Smooth muscle cell (in vitro differentiated cells): ENCODE measurements at regions not wholly inside any gene's neighbourhood (a gene's known extent, or its start where the extent isn't known, plus 50 kb on each side); places are given as distances from the start of the nearest gene placed in this dataset.

ENCODE experiments used
- DNase-seq: peaks from one replicate; lab custom pipeline; 2025; ENCODE audit not compliant: unreplicated experiment; lab: John Stamatoyannopoulos, UW
- H2AFZ ChIP-seq: fragments of 200-600 bp; sonication (generic); 2 replicates; pipeline ENCODE4 v1.6.0; 2016; ENCODE audit warnings: antibody characterized with exemption, low read depth, mild to moderate bottlenecking
- H3F3A ChIP-seq: fragments of 200-600 bp; sonication (generic); 2 replicates; pipeline ENCODE4 v1.6.0; 2017; ENCODE audit warnings: antibody characterized with exemption, low read depth
- H3K27ac ChIP-seq: fragments of 200-600 bp; sonication (generic); 2 replicates; pipeline ENCODE4 v1.5.1; 2016; ENCODE audit warnings: low read depth, mild to moderate bottlenecking
- H3K27me3 ChIP-seq: fragments of 200-600 bp; sonication (generic); 2 replicates; pipeline ENCODE4 v1.6.1; 2016; ENCODE audit warnings: low read depth, mild to moderate bottlenecking
- H3K36me3 ChIP-seq: fragments of 200-600 bp; sonication (generic); 2 replicates; pipeline ENCODE4 v1.5.1; 2016; ENCODE audit warnings: low read depth
- H3K4me1 ChIP-seq: fragments of 200-600 bp; sonication (generic); 2 replicates; pipeline ENCODE4 v1.5.1; 2016; ENCODE audit warnings: low read depth
- H3K4me2 ChIP-seq: fragments of 200-600 bp; sonication (generic); 2 replicates; pipeline ENCODE4 v1.6.0; 2016; ENCODE audit warnings: mild to moderate bottlenecking
- H3K4me3 ChIP-seq: fragments of 200-600 bp; sonication (generic); 2 replicates; pipeline ENCODE4 v1.5.1; 2016; ENCODE audit warnings: mild to moderate bottlenecking
- H3K79me2 ChIP-seq: fragments of 200-600 bp; sonication (generic); 2 replicates; pipeline ENCODE4 v1.6.0; 2016; ENCODE audit warnings: low read depth, mild to moderate bottlenecking
- H3K9ac ChIP-seq: fragments of 200-600 bp; sonication (generic); 2 replicates; pipeline ENCODE4 v1.6.0; 2016; ENCODE audit warnings: low read depth
- H3K9me3 ChIP-seq: fragments of 200-600 bp; sonication (generic); replicated peaks from 2 replicates; pipeline ENCODE4 v1.5.1; 2016; ENCODE audit warnings: low read depth
- H4K20me1 ChIP-seq: fragments of 200-600 bp; sonication (generic); 2 replicates; pipeline ENCODE4 v1.6.0; 2016; ENCODE audit warnings: low read depth
- WGBS: methylation state at CpG from one replicate; pipeline ENCODE4 v1.1.7; 2016; ENCODE audit warnings: low lambda C conversion rate; 5-methylcytosine and 5-hydroxymethylcytosine counted together
- TF ChIP-seq, protein P1 (sequence below): fragments of 200-600 bp; sonication (generic); IDR thresholded peaks from 2 replicates; pipeline ENCODE4 v1.5.1; 2017; ENCODE audit warnings: borderline replicate concordance, mild to moderate bottlenecking, antibody characterized with exemption; ENCODE audit not compliant: insufficient read depth, poor library complexity, severe bottlenecking

DNA sequence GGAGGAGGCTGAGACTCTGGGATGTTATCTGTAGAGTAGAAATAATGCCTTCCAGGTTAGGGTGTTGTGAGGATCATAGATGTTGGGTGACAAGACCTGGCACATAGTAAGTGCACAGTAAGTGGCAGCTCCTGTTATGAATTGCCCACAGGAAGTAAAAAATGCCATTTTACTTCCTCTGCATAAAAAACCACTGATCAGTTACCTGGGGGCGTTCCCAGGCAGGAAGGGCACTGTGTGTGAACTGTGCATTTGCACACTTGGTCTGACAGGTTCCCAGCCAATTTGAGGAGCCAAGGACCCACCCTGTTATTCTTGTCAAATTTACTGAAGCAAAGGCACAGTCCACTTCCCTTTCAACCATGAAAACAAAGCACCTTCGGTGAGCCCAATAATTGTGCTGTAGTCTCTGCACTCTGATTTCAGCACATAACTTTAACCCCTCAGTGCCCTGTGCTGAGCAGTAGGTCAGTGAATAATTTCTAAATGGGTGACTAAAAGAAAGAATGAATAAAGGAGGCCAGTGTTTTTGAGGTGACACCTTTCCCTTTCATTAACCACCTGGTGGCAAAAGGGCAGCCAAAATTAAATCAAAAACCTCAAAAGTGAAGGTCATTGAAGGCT lies 85.8 kb upstream of the ARHGEF3 start:
- Histone ChIP-seq H3K36me3 (no peaks in the 10 kb centered on the region), H3K27ac (no peak overlapping the region), H3K4me3 (no peak overlapping the region), H3K4me2 (no peak overlapping the region), H3K27me3 (no peaks in the 10 kb centered on the region), H3K79me2 (no peaks in the 10 kb centered on the region), H3K4me1 (peaks cover 6% of the 10 kb centered on the region), H3K9ac (no peak overlapping the region), H2AFZ (no peak overlapping the region), H3K9me3 (no peaks in the 10 kb centered on the region), H3F3A (no peaks in the 10 kb centered on the region), H4K20me1 (no peaks in the 10 kb centered on the region)
- 80% methylated on average over 2 of the region's 2 CpGs for WGBS
- TF ChIP-seq, protein P1, sequence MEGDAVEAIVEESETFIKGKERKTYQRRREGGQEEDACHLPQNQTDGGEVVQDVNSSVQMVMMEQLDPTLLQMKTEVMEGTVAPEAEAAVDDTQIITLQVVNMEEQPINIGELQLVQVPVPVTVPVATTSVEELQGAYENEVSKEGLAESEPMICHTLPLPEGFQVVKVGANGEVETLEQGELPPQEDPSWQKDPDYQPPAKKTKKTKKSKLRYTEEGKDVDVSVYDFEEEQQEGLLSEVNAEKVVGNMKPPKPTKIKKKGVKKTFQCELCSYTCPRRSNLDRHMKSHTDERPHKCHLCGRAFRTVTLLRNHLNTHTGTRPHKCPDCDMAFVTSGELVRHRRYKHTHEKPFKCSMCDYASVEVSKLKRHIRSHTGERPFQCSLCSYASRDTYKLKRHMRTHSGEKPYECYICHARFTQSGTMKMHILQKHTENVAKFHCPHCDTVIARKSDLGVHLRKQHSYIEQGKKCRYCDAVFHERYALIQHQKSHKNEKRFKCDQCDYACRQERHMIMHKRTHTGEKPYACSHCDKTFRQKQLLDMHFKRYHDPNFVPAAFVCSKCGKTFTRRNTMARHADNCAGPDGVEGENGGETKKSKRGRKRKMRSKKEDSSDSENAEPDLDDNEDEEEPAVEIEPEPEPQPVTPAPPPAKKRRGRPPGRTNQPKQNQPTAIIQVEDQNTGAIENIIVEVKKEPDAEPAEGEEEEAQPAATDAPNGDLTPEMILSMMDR: no peak
- no peak for DNase-seq

DNA sequence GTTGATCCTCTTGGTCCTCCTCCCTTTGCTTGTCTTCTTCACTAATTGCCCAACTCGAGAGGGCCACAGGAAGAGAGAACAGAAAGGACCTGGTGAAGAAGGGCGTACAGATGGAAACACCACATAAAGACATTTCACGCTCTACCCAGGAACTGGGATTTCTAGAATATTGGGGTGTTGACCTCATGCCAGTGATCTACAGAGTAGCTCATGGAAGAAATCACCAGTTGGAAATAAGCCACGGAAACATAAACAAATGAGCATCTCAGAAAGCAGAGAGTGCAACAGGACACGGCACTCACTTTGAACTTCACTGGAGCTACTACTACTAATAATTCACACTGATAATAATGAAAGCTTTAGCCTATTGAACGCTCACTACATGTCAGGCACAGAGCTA lies 84.6 kb upstream of the ARHGEF3 start:
- 66% methylated on average over 6 of the region's 6 CpGs for WGBS
- no peaks in the 10 kb centered on the region for H3K79me2 ChIP-seq
- H4K20me1 ChIP-seq: no peaks in the 10 kb centered on the region
- no peaks in the 10 kb centered on the region for H3K27me3 ChIP-seq
- no peak overlapping the region for H2AFZ ChIP-seq
- no peak overlapping the region for H3K4me3 ChIP-seq
- peak overlapping the region; percentile 4 for H3K4me2 ChIP-seq
- H3F3A ChIP-seq: no peaks in the 10 kb centered on the region
- no peak for DNase-seq
- no peak overlapping the region for H3K27ac ChIP-seq
- H3K9me3 ChIP-seq: no peaks in the 10 kb centered on the region
- peaks cover 6% of the 10 kb centered on the region for H3K4me1 ChIP-seq
- no peak overlapping the region for H3K9ac ChIP-seq
- H3K36me3 ChIP-seq: no peaks in the 10 kb centered on the region
- TF ChIP-seq, protein P1: no peak

DNA sequence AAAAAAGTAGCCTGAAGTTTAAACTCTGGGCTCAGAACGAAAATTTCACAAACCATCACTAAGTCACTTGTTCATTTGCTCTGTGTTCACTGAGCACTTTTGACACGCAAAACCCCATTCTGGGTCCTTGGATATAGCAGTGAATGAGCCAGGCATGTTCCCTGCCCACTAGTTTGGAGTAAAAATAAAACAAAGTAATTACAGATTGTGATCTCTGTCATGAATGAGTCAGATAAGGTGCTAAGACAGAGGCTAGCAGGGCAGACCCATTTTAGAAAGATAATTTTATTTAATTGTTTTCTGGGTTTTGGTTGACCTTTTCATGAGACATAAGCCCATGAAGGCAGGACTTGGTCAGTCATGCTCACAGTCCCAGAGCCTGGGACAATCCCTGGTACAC lies 84.1 kb upstream of the ARHGEF3 start:
- Histone ChIP-seq H3K4me3 (no peak overlapping the region), H3K36me3 (no peaks in the 10 kb centered on the region), H3K79me2 (no peaks in the 10 kb centered on the region), H3F3A (no peaks in the 10 kb centered on the region), H2AFZ (no peak overlapping the region), H3K9me3 (no peaks in the 10 kb centered on the region), H4K20me1 (no peaks in the 10 kb centered on the region), H3K27me3 (no peaks in the 10 kb centered on the region), H3K4me2 (peak overlapping the region; percentile 4), H3K4me1 (peaks cover 6% of the 10 kb centered on the region), H3K9ac (no peak overlapping the region), H3K27ac (no peak overlapping the region)
- WGBS: 95% methylated on average over 2 of the region's 2 CpGs
- TF ChIP-seq, protein P1: no peak
- no peak for DNase-seq

DNA sequence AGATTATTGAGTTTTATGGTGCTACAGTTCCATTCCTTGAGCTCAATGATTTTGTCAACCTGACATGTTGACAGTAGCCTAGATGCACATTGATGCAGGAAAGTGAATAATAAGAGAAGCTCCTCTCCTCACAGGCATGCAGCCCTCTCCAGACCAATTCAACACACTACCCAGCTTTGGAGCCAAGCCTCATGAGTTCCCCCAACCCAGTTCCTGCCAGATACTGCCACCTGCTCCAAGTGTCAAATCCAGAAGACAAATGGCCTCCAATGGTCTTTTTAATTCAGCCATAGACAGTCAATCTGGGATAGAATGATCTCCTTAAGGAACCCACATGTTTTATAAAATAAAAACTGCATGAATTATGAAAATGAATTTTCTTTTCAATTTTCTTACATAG lies 83.7 kb upstream of the ARHGEF3 start:
- Histone ChIP-seq H3K4me3 (no peak overlapping the region), H3K9ac (no peak overlapping the region), H3K4me1 (peaks cover 1% of the 10 kb centered on the region), H3K79me2 (no peaks in the 10 kb centered on the region), H3K27me3 (no peaks in the 10 kb centered on the region), H3K9me3 (no peaks in the 10 kb centered on the region), H3F3A (no peaks in the 10 kb centered on the region), H3K4me2 (no peak overlapping the region), H3K36me3 (no peaks in the 10 kb centered on the region), H4K20me1 (no peaks in the 10 kb centered on the region), H2AFZ (no peak overlapping the region), H3K27ac (no peak overlapping the region)
- no peak for DNase-seq
- TF ChIP-seq, protein P1: no peak
